Suprapubic skin (tissue), 3 donors: ENCODE measurements at regions not wholly inside any gene's neighbourhood (a gene's known extent, or its start where the extent isn't known, plus 50 kb on each side); places are given as distances from the start of the nearest gene placed in this dataset.

Experiments used
- EP300 ChIP-seq: sonication (generic); formaldehyde crosslinking; IDR thresholded peaks from one replicate; pipeline ENCODE4 v1.6.1; 2017; ENCODE audit warnings: antibody characterized with exemption
- POLR2A ChIP-seq, 2 donors: fragments of 450-650 bp; IDR thresholded peaks; one replicate each; pipeline ENCODE4 v1.6.1; 2017; ENCODE audit warnings: antibody characterized with exemption in 2 of 2, mild to moderate bottlenecking in 2 of 2, moderate library complexity in 2 of 2
- TF ChIP-seq, protein P1 (sequence below), 2 donors: fragments of 200-600 bp in 1 of 2; fragments of 450-650 bp in 1 of 2; sonication (generic) in 1 of 2; IDR thresholded peaks; one replicate each; pipeline ENCODE4 v1.5.1; 2016 to 2019; ENCODE audit warnings: antibody characterized with exemption in 2 of 2, mild to moderate bottlenecking in 1 of 2, moderate library complexity in 1 of 2

DNA sequence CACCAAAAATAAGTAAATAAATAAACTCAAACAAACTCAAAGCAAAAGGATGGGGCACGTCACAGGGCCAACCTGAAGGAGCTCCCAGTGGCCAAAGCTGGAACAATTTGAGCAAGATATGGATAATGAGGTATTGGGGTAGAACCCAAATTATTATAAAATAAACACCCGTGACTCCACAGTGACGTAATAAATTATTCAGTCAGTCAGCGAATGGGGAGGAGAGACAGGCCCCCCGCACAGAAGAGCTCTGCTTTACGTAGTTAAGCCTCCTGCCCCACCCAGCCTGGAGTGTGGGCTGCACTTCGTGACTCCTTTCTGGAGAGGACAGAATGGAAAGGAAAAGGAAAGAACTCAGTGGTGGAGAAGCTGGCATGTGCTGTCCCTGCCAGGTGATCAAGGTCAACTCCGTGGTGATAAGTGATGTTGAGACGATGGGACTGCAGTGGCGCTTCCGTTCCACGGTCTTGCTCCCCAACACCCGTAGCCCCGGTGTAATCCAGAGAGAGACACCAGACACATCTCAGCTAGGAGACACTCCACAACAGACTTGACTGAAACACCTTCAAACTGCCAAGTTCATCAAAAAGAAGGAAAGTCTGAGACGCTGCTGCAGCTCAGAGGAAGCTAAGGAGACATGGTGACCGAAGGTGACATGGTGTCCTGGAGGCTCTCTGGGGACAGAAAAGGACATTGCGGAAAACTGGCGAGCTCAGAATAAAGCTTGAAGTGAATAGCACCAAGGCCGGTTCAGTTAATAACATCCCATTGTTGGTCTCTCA is 83.3 kb upstream of the COL5A1 start:
- TF ChIP-seq POLR2A (IDR thresholded peaks at IDR 0.05) (no peak), EP300 (no peak)
- TF ChIP-seq, protein P1, sequence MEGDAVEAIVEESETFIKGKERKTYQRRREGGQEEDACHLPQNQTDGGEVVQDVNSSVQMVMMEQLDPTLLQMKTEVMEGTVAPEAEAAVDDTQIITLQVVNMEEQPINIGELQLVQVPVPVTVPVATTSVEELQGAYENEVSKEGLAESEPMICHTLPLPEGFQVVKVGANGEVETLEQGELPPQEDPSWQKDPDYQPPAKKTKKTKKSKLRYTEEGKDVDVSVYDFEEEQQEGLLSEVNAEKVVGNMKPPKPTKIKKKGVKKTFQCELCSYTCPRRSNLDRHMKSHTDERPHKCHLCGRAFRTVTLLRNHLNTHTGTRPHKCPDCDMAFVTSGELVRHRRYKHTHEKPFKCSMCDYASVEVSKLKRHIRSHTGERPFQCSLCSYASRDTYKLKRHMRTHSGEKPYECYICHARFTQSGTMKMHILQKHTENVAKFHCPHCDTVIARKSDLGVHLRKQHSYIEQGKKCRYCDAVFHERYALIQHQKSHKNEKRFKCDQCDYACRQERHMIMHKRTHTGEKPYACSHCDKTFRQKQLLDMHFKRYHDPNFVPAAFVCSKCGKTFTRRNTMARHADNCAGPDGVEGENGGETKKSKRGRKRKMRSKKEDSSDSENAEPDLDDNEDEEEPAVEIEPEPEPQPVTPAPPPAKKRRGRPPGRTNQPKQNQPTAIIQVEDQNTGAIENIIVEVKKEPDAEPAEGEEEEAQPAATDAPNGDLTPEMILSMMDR (IDR thresholded peaks at IDR 0.05) = no peak
